ENCODE measurements at regions not wholly inside any gene's neighbourhood (a gene's known extent, or its start where the extent isn't known, plus 50 kb on each side); places are given as distances from the start of the nearest gene placed in this dataset.

GRCh38 chr7:88396948-88397322 is 90.2 kb upstream of the STEAP4 start:
- Histone ChIP-seq H3K36me3 (replicated peaks in 1 of 2; ENCODE audit: control insufficient read depth in 1 of 2, insufficient read depth in 2 of 2, low read length in 2 of 2) (no peaks in the 10 kb centered on the region), H3K27ac (ENCODE audit: extremely low read length, insufficient read depth, low read length) (no peak overlapping the region), H3K79me2 (ENCODE audit: insufficient read depth, low read length) (no peaks in the 10 kb centered on the region), H3K9ac (ENCODE audit: insufficient read depth, low read depth, low read length) (no peak overlapping the region), H2AFZ (ENCODE audit: low read length) (no peak overlapping the region), H3K4me3 (replicated peaks in 1 of 3; ENCODE audit: insufficient read depth in 1 of 3, low read depth in 2 of 3, low read length in 3 of 3) (no peak overlapping the region), H3K27me3 (ENCODE audit: control insufficient read depth in 1 of 2, insufficient read depth in 2 of 2, low read length in 2 of 2) (no peaks in the 10 kb centered on the region), H4K20me1 (ENCODE audit: insufficient read depth, low read length) (no peaks in the 10 kb centered on the region), H3K9me3 (ENCODE audit: low read length) (no peaks in the 10 kb centered on the region), H3K4me1 (ENCODE audit: insufficient read depth, low read length) (no peaks in the 10 kb centered on the region), H3K4me2 (ENCODE audit: low read depth, low read length) (no peak overlapping the region)
- DNase-seq (ENCODE audit: low spot score) (no peak), ATAC-seq (no peak), FAIRE-seq (no peak)
- POLR2A ChIA-PET = no interaction called here
- intact Hi-C loops (cut with micrococcal nuclease; ENCODE audit: unreplicated experiment) (no loop called here), in situ Hi-C loops (cut with HindIII; ENCODE audit: extremely low pct_ligation_motif_present, low pct_unique_long_range_greater_than_20kb) (no loop called here)
- TF ChIP-seq PPARG (CRISPR knock-in tag; conservative IDR thresholded peaks at IDR 0.05) = no peak
- TF ChIP-seq ELK4 (CRISPR knock-in tag; IDR thresholded peaks at IDR 0.05; ENCODE audit: borderline replicate concordance) = no peak
- TF ChIP-seq SIX4 (CRISPR knock-in tag; IDR thresholded peaks at IDR 0.05) = no peak
- TF ChIP-seq NR1H2 (CRISPR knock-in tag; IDR thresholded peaks at IDR 0.05; ENCODE audit: borderline replicate concordance, low read depth) = no peak
- CTCF ChIA-PET (ENCODE audit: low intra/inter-chr PET ratio, low total read pairs) = no interaction called here
- BruUV-seq (replicated peaks) = no TSS peak

GRCh38 chr7:88396295-88396947 is 89.7 kb upstream of the STEAP4 start:
- 5% methylated on average over 2 of the region's 2 CpGs for WGBS (ENCODE audit: low lambda C conversion rate)
- H3K9ac ChIP-seq (ENCODE audit: insufficient read depth, low read depth, low read length) = no peak overlapping the region
- H3K4me2 ChIP-seq (ENCODE audit: low read depth, low read length) = no peak overlapping the region
- no peak for ATAC-seq
- H4K20me1 ChIP-seq (ENCODE audit: insufficient read depth, low read length) = no peaks in the 10 kb centered on the region
- no peaks in the 10 kb centered on the region for H3K36me3 ChIP-seq (replicated peaks in 1 of 2; ENCODE audit: control insufficient read depth in 1 of 2, insufficient read depth in 2 of 2, low read length in 2 of 2)
- CTCF ChIA-PET (ENCODE audit: low intra/inter-chr PET ratio, low total read pairs) = no interaction called here
- H3K4me1 ChIP-seq (ENCODE audit: insufficient read depth, low read length) = no peaks in the 10 kb centered on the region
- POLR2A ChIA-PET = no interaction called here
- H3K9me3 ChIP-seq (ENCODE audit: low read length) = no peaks in the 10 kb centered on the region
- no peaks in the 10 kb centered on the region for H3K27me3 ChIP-seq (ENCODE audit: control insufficient read depth in 1 of 2, insufficient read depth in 2 of 2, low read length in 2 of 2)
- FAIRE-seq = no peak
- no peak overlapping the region for H2AFZ ChIP-seq (ENCODE audit: low read length)
- intact Hi-C loops (cut with micrococcal nuclease; ENCODE audit: unreplicated experiment) (no loop called here), in situ Hi-C loops (cut with HindIII; ENCODE audit: extremely low pct_ligation_motif_present, low pct_unique_long_range_greater_than_20kb) (no loop called here)
- DNase-seq (ENCODE audit: low spot score) = no peak
- no peak overlapping the region for H3K27ac ChIP-seq (ENCODE audit: extremely low read length, insufficient read depth, low read length)
- H3K4me3 ChIP-seq (replicated peaks in 1 of 3; ENCODE audit: insufficient read depth in 1 of 3, low read depth in 2 of 3, low read length in 3 of 3) = no peak overlapping the region
- BruUV-seq (replicated peaks) = no TSS peak
- H3K79me2 ChIP-seq (ENCODE audit: insufficient read depth, low read length) = no peaks in the 10 kb centered on the region
- no peak for TF ChIP-seq SETDB1 (CRISPR knock-in tag; IDR thresholded peaks at IDR 0.05; ENCODE audit: borderline replicate concordance)
- no peak for TF ChIP-seq ARID5B (CRISPR knock-in tag; IDR thresholded peaks at IDR 0.05)
- TF ChIP-seq LRRFIP1 (CRISPR knock-in tag; conservative IDR thresholded peaks at IDR 0.05) = no peak
- TF ChIP-seq ZC3H13 (CRISPR knock-in tag; IDR thresholded peaks at IDR 0.05) = no peak
- no peak for TF ChIP-seq ZKSCAN1 (IDR thresholded peaks at IDR 0.05; ENCODE audit: low read length)
- no peak for TF ChIP-seq MXD1 (CRISPR knock-in tag; IDR thresholded peaks at IDR 0.05)
- TF ChIP-seq BCL6 (CRISPR knock-in tag; IDR thresholded peaks at IDR 0.05) = no peak
- TF ChIP-seq PHF8 (CRISPR knock-in tag; IDR thresholded peaks at IDR 0.05) = no peak
